ENCODE measurements at regions not wholly inside any gene's neighbourhood (a gene's known extent, or its start where the extent isn't known, plus 50 kb on each side); places are given as distances from the start of the nearest gene placed in this dataset.

- H3K27ac Mint-ChIP-seq: no peak overlapping the region
- DNase-seq (ENCODE audit: low spot score in 2 of 2): no peak
- no peak for ATAC-seq
- no peaks in the 10 kb centered on the region for H3K36me3 Mint-ChIP-seq
- no peaks in the 10 kb centered on the region for H3K9me3 Mint-ChIP-seq
Measured at GRCh38 chr1:87236585-87236984, 92.1 kb upstream of the LMO4 start.

- no peak overlapping the region for H3K27ac Mint-ChIP-seq
- DNase-seq (ENCODE audit: low spot score in 2 of 2) (no peak), ATAC-seq (no peak)
- H3K36me3 Mint-ChIP-seq: no peaks in the 10 kb centered on the region
- H3K9me3 Mint-ChIP-seq: no peaks in the 10 kb centered on the region
Measured at GRCh38 chr1:87239997-87240605, 88.6 kb upstream of the LMO4 start.

- ATAC-seq (no peak), DNase-seq (ENCODE audit: low spot score in 2 of 2) (no peak)
- no peaks in the 10 kb centered on the region for H3K36me3 Mint-ChIP-seq
- no peaks in the 10 kb centered on the region for H3K9me3 Mint-ChIP-seq
- H3K27ac Mint-ChIP-seq: no peak overlapping the region
Measured at GRCh38 chr1:87240661-87241285, 87.9 kb upstream of the LMO4 start.

DNA sequence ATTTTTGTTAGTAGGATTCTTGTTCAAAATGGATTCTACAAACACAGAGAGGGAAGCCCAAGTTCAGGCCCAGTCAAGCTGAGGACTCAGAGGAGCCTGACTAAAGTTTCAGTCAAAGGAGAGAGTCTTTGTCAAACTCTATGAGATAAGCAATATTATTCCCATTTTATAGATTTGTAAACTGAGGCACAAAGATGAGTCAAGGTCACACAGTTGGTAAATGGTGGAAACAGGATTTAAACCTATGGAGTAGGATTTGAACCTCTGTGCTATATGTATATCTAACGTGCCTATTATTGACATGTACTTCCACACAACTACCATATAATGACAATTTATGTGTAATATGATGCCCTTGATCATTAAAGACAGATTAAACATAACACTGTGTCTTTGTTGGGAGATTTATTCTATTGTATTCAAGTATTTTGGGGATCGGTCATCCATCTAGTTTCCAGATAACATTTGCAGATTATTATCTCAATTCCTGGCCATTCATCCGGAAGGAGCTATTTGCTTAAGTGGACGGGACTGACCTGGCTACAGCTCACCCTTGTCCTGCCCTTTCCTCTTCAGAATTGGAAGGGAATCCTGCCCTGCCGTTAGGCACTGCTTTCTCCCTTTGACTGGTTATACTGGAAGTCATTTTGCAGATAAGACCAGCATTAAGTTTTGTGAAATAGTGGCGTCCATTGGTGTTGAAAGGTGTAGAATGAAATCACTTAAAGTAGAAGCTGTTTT lies 86.1 kb upstream of the LMO4 start:
- Mint-ChIP-seq H3K9me3 (peaks cover 2 to 5% of the 10 kb centered on the region in 2 donors), H3K36me3 (peaks cover 0 to 5% of the 10 kb centered on the region in 2 donors), H3K27ac (no peak overlapping the region)
- no peak for DNase-seq (ENCODE audit: low spot score in 2 of 2)
- ATAC-seq: no peak

GRCh38 chr1:87243573-87243972 lies 85.1 kb upstream of the LMO4 start:
- peaks cover 3 to 7% of the 10 kb centered on the region in 2 donors for H3K9me3 Mint-ChIP-seq
- peaks cover 0 to 6% of the 10 kb centered on the region in 2 donors for H3K36me3 Mint-ChIP-seq
- H3K27ac Mint-ChIP-seq: no peak overlapping the region
- ATAC-seq: no peak
- no peak for DNase-seq (ENCODE audit: low spot score in 2 of 2)

GRCh38 chr1:87246436-87246835 lies 82.2 kb upstream of the LMO4 start:
- Mint-ChIP-seq H3K9me3 (peaks cover 8 to 12% of the 10 kb centered on the region in 2 donors), H3K27ac (no peak overlapping the region), H3K36me3 (peaks cover 0 to 6% of the 10 kb centered on the region in 2 donors)
- ATAC-seq: no peak
- no peak for DNase-seq (ENCODE audit: low spot score in 2 of 2)

GRCh38 chr1:87249803-87250202 lies 78.9 kb upstream of the LMO4 start:
- H3K27ac Mint-ChIP-seq: no peak overlapping the region
- H3K36me3 Mint-ChIP-seq: peaks cover 0 to 6% of the 10 kb centered on the region in 2 donors
- H3K9me3 Mint-ChIP-seq: peaks cover 12 to 17% of the 10 kb centered on the region in 2 donors
- no peak for ATAC-seq
- DNase-seq (ENCODE audit: low spot score in 2 of 2): no peak

DNA sequence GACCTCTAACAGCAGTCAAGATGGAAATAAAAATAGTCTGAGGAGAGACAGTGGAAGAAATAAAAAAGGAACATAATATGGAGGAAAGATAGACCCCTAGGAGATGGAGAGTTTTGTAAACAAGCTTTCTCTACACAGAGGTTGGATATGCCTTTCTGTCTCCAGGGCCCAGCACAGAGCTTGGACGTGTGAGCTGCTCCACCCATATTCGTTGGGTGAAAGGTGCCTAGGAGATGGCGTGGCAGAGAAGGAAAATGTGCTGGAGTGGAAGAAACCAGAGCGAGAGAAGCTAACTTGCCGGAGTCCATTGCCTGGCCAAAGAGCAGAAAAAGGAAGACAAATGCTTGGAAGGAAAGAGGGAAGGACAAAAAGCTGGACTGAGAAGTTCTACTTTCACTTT lies 78.3 kb upstream of the LMO4 start:
- ATAC-seq (no peak), DNase-seq (ENCODE audit: low spot score in 2 of 2) (no peak)
- no peak overlapping the region for H3K27ac Mint-ChIP-seq
- H3K36me3 Mint-ChIP-seq: peaks cover 0 to 6% of the 10 kb centered on the region in 2 donors
- peaks cover 12 to 17% of the 10 kb centered on the region in 2 donors for H3K9me3 Mint-ChIP-seq

GRCh38 chr1:87252406-87252805 lies 76.3 kb upstream of the LMO4 start:
- peaks cover 0 to 3% of the 10 kb centered on the region in 2 donors for H3K36me3 Mint-ChIP-seq
- peaks cover 9 to 17% of the 10 kb centered on the region in 2 donors for H3K9me3 Mint-ChIP-seq
- no peak overlapping the region for H3K27ac Mint-ChIP-seq
- ATAC-seq (no peak), DNase-seq (ENCODE audit: low spot score in 2 of 2) (no peak)

- DNase-seq (ENCODE audit: low spot score in 2 of 2): no peak
- H3K27ac Mint-ChIP-seq: no peak overlapping the region
- no peaks in the 10 kb centered on the region for H3K36me3 Mint-ChIP-seq
- peaks cover 0 to 4% of the 10 kb centered on the region in 2 donors for H3K9me3 Mint-ChIP-seq
- no peak for ATAC-seq
Measured at GRCh38 chr1:87262688-87263087, 66.0 kb upstream of the LMO4 start.

GRCh38 chr1:87263281-87263680 lies 65.4 kb upstream of the LMO4 start:
- ATAC-seq (no peak), DNase-seq (ENCODE audit: low spot score in 2 of 2) (no peak)
- H3K36me3 Mint-ChIP-seq: no peaks in the 10 kb centered on the region
- no peak overlapping the region for H3K27ac Mint-ChIP-seq
- peaks cover 0 to 9% of the 10 kb centered on the region in 2 donors for H3K9me3 Mint-ChIP-seq

DNA sequence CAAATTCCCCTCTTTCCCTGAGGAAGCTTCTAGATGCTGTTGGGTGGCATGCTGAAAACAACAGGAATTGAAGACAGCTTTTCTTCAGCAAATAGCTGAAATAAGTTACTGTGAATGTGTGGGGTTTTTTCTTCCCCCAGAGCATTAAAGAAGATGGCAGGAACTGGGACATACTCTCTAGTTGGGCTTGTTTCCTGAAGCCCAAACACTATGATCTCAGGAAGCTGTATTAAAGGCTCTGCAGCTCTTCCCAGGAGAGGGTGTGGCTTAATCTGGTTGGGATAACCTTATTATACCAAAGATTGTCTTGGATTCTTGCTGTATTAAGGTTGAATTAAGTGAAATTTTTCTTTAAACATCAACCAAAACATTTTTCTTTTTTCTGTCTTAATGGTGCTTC lies 64.9 kb upstream of the LMO4 start:
- Mint-ChIP-seq H3K27ac (no peak overlapping the region), H3K36me3 (no peaks in the 10 kb centered on the region), H3K9me3 (peaks cover 0 to 9% of the 10 kb centered on the region in 2 donors)
- ATAC-seq (no peak), DNase-seq (ENCODE audit: low spot score in 2 of 2) (no peak)

GRCh38 chr1:87264976-87265375 lies 63.7 kb upstream of the LMO4 start:
- H3K9me3 Mint-ChIP-seq: peaks cover 0 to 9% of the 10 kb centered on the region in 2 donors
- no peak overlapping the region for H3K27ac Mint-ChIP-seq
- DNase-seq (ENCODE audit: low spot score in 2 of 2) (no peak), ATAC-seq (no peak)
- no peaks in the 10 kb centered on the region for H3K36me3 Mint-ChIP-seq

DNA sequence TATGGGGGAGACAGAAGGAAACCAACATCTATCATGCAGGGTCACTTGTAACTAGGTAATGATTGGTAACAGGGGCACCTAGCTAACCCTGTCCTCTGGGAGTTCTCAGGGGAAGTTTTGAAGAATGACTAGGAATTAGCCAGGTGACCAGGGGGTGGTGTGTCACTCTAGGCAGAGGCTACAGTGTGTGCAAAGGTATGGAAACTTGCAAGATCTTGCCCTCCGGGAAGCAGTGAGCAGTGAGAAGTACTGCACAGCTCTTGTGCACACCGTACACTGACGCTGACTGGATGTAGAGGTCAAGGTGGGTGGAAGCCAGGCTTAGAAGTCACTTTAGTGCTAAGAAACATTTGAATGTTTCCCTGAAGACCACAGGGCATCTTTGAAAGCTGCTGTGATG lies 62.9 kb upstream of the LMO4 start:
- no peaks in the 10 kb centered on the region for H3K36me3 Mint-ChIP-seq
- H3K27ac Mint-ChIP-seq: no peak overlapping the region
- DNase-seq (ENCODE audit: low spot score in 2 of 2) (no peak), ATAC-seq (no peak)
- H3K9me3 Mint-ChIP-seq: peaks cover 0 to 9% of the 10 kb centered on the region in 2 donors

DNA sequence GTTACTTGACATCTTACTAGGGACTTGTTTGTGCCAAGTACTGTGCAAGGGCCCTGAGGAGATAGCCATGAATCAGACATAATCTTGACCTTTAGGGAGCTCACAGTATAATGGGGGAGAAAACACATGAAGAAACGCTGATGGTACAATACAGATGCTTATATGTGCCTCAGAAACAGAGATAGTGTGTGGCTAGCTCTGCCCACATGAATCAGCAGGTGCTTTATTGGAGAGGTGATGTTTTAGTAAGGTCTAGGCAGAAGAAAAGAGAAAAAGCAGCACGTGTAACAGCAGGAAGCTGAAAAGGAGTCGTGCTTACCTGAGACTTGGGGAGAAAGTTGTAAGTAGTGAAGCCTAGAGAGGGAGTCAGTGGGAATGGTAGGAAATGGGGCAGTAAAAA lies 60.6 kb upstream of the LMO4 start:
- H3K27ac Mint-ChIP-seq: no peak overlapping the region
- ATAC-seq (no peak), DNase-seq (ENCODE audit: low spot score in 2 of 2) (no peak)
- H3K36me3 Mint-ChIP-seq: no peaks in the 10 kb centered on the region
- peaks cover 0 to 9% of the 10 kb centered on the region in 2 donors for H3K9me3 Mint-ChIP-seq

GRCh38 chr1:87269921-87270320 lies 58.8 kb upstream of the LMO4 start:
- ATAC-seq (no peak), DNase-seq (ENCODE audit: low spot score in 2 of 2) (no peak)
- H3K27ac Mint-ChIP-seq: no peak overlapping the region
- H3K36me3 Mint-ChIP-seq: no peaks in the 10 kb centered on the region
- H3K9me3 Mint-ChIP-seq: peaks cover 0 to 9% of the 10 kb centered on the region in 2 donors

DNA sequence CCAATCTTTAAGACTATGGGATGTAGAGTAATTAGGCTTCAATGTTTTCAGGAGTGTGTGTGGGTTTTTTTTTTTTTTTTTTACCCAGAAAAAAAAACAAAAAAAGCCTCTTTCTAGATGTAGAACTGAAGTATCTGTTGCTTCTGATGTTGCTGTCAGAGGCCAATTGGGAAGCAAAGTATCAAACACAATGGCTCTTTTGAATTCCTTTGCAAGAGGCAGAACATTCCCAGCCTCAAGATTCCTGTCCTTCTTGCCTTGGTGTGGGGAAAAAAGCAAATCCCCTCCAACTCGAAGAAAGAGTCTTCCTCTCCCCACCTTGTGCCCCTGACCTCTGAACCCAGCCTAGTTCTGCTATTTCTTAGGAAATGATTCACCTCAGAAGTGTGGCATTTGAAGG lies 55.4 kb upstream of the LMO4 start:
- H3K9me3 Mint-ChIP-seq: no peaks in the 10 kb centered on the region
- H3K27ac Mint-ChIP-seq: no peak overlapping the region
- DNase-seq (ENCODE audit: low spot score in 2 of 2) (no peak), ATAC-seq (no peak)
- no peaks in the 10 kb centered on the region for H3K36me3 Mint-ChIP-seq

DNA sequence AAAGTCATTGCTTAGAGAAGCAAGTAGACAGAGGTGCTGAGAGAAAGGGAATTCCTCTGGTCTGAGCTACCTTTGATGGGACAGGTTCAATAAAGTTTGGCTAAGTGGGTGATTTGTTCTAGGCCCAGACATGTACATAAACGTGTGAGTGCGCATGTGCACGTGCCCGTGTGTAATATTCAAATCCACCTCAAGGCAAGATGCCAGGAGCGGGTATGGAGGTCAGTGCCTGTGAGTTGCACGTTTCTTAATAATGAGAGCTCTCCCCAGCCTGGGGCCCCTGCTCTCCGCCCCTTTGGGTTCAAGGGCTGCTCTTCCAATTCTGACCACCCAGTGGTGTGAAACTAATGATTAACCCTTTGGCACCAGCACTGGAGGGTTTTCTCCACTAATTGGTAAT lies 53.8 kb upstream of the LMO4 start:
- ATAC-seq (no peak), DNase-seq (ENCODE audit: low spot score in 2 of 2) (no peak)
- Mint-ChIP-seq H3K36me3 (no peaks in the 10 kb centered on the region), H3K27ac (no peak overlapping the region), H3K9me3 (no peaks in the 10 kb centered on the region)
